K562 (cell line): ENCODE measurements at regions not wholly inside any gene's neighbourhood (a gene's known extent, or its start where the extent isn't known, plus 50 kb on each side); places are given as distances from the start of the nearest gene placed in this dataset.

Experiments
- FOXM1 ChIP-seq, 2 experiments: fragments of 450-650 bp in 1 of 2; sonication (generic) in 1 of 2; formaldehyde crosslinking in 1 of 2; IDR thresholded peaks; 2 replicates each; pipeline versions ENCODE4 v1.6.1 to v1.9.0; 2017 to 2022; ENCODE audit warnings: low read depth in 2 of 2, mild to moderate bottlenecking in 2 of 2, missing genetic modification reagents in 1 of 2, moderate library complexity in 1 of 2
- KAT7 ChIP-seq: sonication (generic); formaldehyde crosslinking; IDR thresholded peaks from 2 replicates; pipeline ENCODE4 v1.8.0; 2022; ENCODE audit warnings: missing genetic modification reagents, mild to moderate bottlenecking, borderline replicate concordance
- NFIC ChIP-seq: fragments of 450-650 bp; IDR thresholded peaks from 2 replicates; pipeline ENCODE4 v1.6.1; 2017; ENCODE audit warnings: mild to moderate bottlenecking, inconsistent platforms
- SMARCB1 ChIP-seq: IDR thresholded peaks from 2 replicates; pipeline ENCODE4 v1.6.1; 2011; ENCODE audit warnings: improper control_type of control experiment, low read depth; ENCODE audit not compliant: insufficient read length
- SP2 ChIP-seq: IDR thresholded peaks from 2 replicates; pipeline ENCODE4 v1.6.1; 2011; ENCODE audit warnings: mild to moderate bottlenecking, low read depth, low read length, moderate library complexity; ENCODE audit not compliant: poor library complexity, severe bottlenecking; ENCODE audit errors: extremely low read depth
- TF ChIP-seq, protein P1 (sequence below), 3 experiments: IDR thresholded peaks in 2 of 3; conservative IDR thresholded peaks in 1 of 3; 2 replicates each; pipeline ENCODE4 v1.5.1; 2011 to 2012; ENCODE audit warnings: low read length in 3 of 3, mild to moderate bottlenecking in 3 of 3, control low read depth in 2 of 3, improper control_type of control experiment in 1 of 3, inconsistent platforms in 1 of 3, low read depth in 1 of 3, mixed read lengths in 1 of 3, moderate library complexity in 1 of 3; ENCODE audit not compliant: insufficient read depth in 2 of 3

DNA sequence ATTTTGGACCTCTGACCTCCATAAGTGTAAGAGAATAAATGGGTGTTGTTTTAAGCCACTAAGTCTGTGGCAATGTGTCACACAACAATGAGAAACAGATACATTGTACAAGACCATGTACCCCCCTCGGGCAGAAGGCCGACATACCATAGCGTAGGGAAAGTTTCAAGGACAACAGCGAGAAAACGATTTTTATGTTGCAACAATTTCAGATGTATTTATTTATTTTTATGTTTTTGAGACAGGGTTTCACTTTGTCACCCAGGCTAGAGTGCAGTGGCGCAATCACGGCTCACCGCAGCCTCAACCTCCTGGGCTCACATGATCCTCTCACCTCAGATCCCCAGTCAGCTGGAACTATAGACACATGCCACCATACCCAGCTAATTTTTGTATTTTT, 136.4 kb upstream of the NCOR2 start:
- TF ChIP-seq SP2 (no peak), KAT7 (no peak), NFIC (no peak), SMARCB1 (no peak), FOXM1 (IDR thresholded peaks at IDR 0.05; ENCODE audit: low read depth) (no peak), FOXM1 (CRISPR knock-in tag; IDR thresholded peaks at IDR 0.05; ENCODE audit: low read depth) (no peak)
- TF ChIP-seq, protein P1, sequence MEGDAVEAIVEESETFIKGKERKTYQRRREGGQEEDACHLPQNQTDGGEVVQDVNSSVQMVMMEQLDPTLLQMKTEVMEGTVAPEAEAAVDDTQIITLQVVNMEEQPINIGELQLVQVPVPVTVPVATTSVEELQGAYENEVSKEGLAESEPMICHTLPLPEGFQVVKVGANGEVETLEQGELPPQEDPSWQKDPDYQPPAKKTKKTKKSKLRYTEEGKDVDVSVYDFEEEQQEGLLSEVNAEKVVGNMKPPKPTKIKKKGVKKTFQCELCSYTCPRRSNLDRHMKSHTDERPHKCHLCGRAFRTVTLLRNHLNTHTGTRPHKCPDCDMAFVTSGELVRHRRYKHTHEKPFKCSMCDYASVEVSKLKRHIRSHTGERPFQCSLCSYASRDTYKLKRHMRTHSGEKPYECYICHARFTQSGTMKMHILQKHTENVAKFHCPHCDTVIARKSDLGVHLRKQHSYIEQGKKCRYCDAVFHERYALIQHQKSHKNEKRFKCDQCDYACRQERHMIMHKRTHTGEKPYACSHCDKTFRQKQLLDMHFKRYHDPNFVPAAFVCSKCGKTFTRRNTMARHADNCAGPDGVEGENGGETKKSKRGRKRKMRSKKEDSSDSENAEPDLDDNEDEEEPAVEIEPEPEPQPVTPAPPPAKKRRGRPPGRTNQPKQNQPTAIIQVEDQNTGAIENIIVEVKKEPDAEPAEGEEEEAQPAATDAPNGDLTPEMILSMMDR (IDR thresholded peaks at IDR 0.05 in 2 of 3, conservative IDR thresholded peaks at IDR 0.05 in 1 of 3; ENCODE audit: insufficient read depth in 2 of 3, low read depth in 1 of 3, low read length in 3 of 3): no peak
